Adrenal gland (tissue), 5 donors: ENCODE measurements at regions not wholly inside any gene's neighbourhood (a gene's known extent, or its start where the extent isn't known, plus 50 kb on each side); places are given as distances from the start of the nearest gene placed in this dataset.

Source experiments
- CTCF ChIP-seq, 6 experiments: fragments of 450-650 bp in 4 of 6; fragments of 200-600 bp in 2 of 6; sonication (generic) in 1 of 6; IDR thresholded peaks; 1 replicate in 5 of 6; 2 replicates in 1 of 6; pipeline versions ENCODE4 v1.5.1 to v1.8.0; 2016 to 2021; ENCODE audit warnings: antibody characterized with exemption in 6 of 6, mild to moderate bottlenecking in 2 of 6, moderate library complexity in 1 of 6
- POLR2A ChIP-seq, 2 donors: fragments of 450-650 bp; IDR thresholded peaks; one replicate each; pipeline ENCODE4 v1.6.1; 2017; ENCODE audit warnings: antibody characterized with exemption in 2 of 2, mild to moderate bottlenecking in 2 of 2, moderate library complexity in 1 of 2
- donor health status: DM: no; HTN: no; CAD: no.

- TF ChIP-seq POLR2A (IDR thresholded peaks at IDR 0.05) (no peak), CTCF (IDR thresholded peaks at IDR 0.05) (no peak)
Observed at GRCh38 chr20:12248481-12248880, 330.8 kb downstream of the BTBD3 start.
